T-cell (primary cell): ENCODE measurements at regions not wholly inside any gene's neighbourhood (a gene's known extent, or its start where the extent isn't known, plus 50 kb on each side); places are given as distances from the start of the nearest gene placed in this dataset.

ENCODE experiments used
- ATAC-seq, 4 experiments: fragments of 200-7000 bp in 3 of 4; fragments of 150-1000 bp in 1 of 4; cut with Tn5 transposase; replicated peaks in 1 of 4; 1 replicate in 3 of 4; 2 replicates in 1 of 4; pipeline ENCODE4 v1.10.0; 2021; ENCODE audit warnings: moderate library complexity in 3 of 4, mild to moderate bottlenecking in 2 of 4, moderate number of reproducible peaks in 1 of 4
- CTCF ChIA-PET, 2 donors: fragments of 300-600 bp; sonication (Branson Sonifier 250); formaldehyde crosslinking; loops; one replicate each; lab custom pipeline; 2022; ENCODE audit warnings: antibody characterized with exemption in 2 of 2; lab: Charles Lee
- POLR2A ChIA-PET, 2 donors: fragments of 300-600 bp; sonication (Branson Sonifier 250); formaldehyde crosslinking; loops; one replicate each; lab custom pipeline; 2022; ENCODE audit warnings: antibody characterized with exemption in 2 of 2; lab: Charles Lee
- DNase-seq, 35 experiments: peaks; one replicate each; pipeline versions ENCODE4 v3.0.0 to v3.0.0-alpha.2; 2013 to 2023
- H3K27ac ChIP-seq: one replicate; pipeline ENCODE4 v1.5.1; 2013; ENCODE audit warnings: low read length
- H3K27me3 ChIP-seq, 2 experiments: replicated peaks in 1 of 2; 1 replicate in 1 of 2; 2 replicates in 1 of 2; pipeline versions ENCODE4 v1.6.1 to v1.7.0; 2013; ENCODE audit warnings: low read length in 1 of 2, mixed read lengths in 1 of 2; ENCODE audit not compliant: control insufficient read depth in 2 of 2, insufficient read depth in 2 of 2; ENCODE audit errors: extremely low read depth in 1 of 2
- H3K36me3 ChIP-seq, 2 donors: 1 replicate in 1 of 2; 2 replicates in 1 of 2; pipeline versions ENCODE4 v1.6.1 to v1.7.0; 2013; ENCODE audit warnings: low read length in 1 of 2; ENCODE audit not compliant: control insufficient read depth in 2 of 2, insufficient read depth in 1 of 2; ENCODE audit errors: extremely low read depth in 1 of 2
- H3K4me1 ChIP-seq, 2 experiments: 1 replicate in 1 of 2; 2 replicates in 1 of 2; pipeline versions ENCODE4 v1.6.1 to v1.7.0; 2013; ENCODE audit warnings: low read length in 2 of 2, mixed read lengths in 1 of 2; ENCODE audit not compliant: insufficient read depth in 2 of 2, control insufficient read depth in 1 of 2; ENCODE audit errors: extremely low read depth in 1 of 2
- H3K4me3 ChIP-seq, 2 donors: 1 replicate in 1 of 2; 2 replicates in 1 of 2; pipeline versions ENCODE4 v1.5.1 to v1.7.0; 2013; ENCODE audit warnings: mild to moderate bottlenecking in 2 of 2, low read length in 1 of 2, moderate library complexity in 1 of 2; ENCODE audit not compliant: control insufficient read depth in 1 of 2; ENCODE audit errors: extremely low read depth in 1 of 2
- H3K9me3 ChIP-seq: 2 replicates; pipeline ENCODE4 v1.7.0; 2013
- H3K27ac Mint-ChIP-seq, 2 donors: one replicate each; pipeline ENCODE4 v1.8.0; 2020 to 2021; ENCODE audit warnings: mild to moderate bottlenecking in 2 of 2, mixed read lengths in 2 of 2
- H3K27me3 Mint-ChIP-seq, 2 donors: one replicate each; pipeline ENCODE4 v1.8.0; 2021 to 2022; ENCODE audit warnings: mixed read lengths in 2 of 2
- H3K36me3 Mint-ChIP-seq: one replicate; pipeline ENCODE4 v1.8.0; 2021; ENCODE audit warnings: mixed read lengths
- H3K4me1 Mint-ChIP-seq, 3 donors: one replicate each; pipeline ENCODE4 v1.8.0; 2020 to 2022; ENCODE audit warnings: mixed read lengths in 3 of 3, mild to moderate bottlenecking in 1 of 3
- H3K4me3 Mint-ChIP-seq, 3 donors: one replicate each; pipeline ENCODE4 v1.8.0; 2020 to 2022; ENCODE audit warnings: mild to moderate bottlenecking in 3 of 3, mixed read lengths in 3 of 3, moderate library complexity in 3 of 3
- H3K9me3 Mint-ChIP-seq, 3 donors: one replicate each; pipeline ENCODE4 v1.8.0; 2020 to 2022; ENCODE audit warnings: mixed read lengths in 3 of 3
- WGBS: methylation state at CpG from one replicate; pipeline ENCODE4 v1.1.5; 2013; ENCODE audit warnings: missing lambda C conversion rate; ENCODE audit not compliant: insufficient coverage; 5-methylcytosine and 5-hydroxymethylcytosine counted together

DNA sequence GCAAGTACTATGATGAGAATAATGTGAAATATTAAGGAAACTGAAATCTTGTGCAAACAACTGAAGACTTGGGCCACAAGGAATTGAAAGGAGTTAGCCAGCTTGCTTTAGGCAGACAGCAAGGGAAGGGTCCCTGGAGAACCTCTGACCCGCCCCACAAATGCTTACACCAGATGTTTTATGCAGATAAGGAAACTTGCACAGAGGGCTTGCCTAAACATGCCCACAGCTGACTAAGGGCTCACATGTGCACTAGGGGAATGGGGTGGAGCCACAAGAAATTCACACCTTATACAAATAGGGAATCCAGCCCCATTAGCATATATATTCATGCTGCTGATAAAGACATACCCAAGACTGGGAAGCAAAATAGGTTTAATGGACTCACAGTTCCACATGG lies 86.1 kb upstream of the CYYR1 start:
- no peak overlapping the region for H3K27ac Mint-ChIP-seq
- H3K4me1 ChIP-seq = no peaks in the 10 kb centered on the region
- H3K4me3 ChIP-seq = no peak overlapping the region
- peaks cover 0 to 3% of the 10 kb centered on the region in 2 donors for H3K27me3 Mint-ChIP-seq
- no peaks in the 10 kb centered on the region for H3K36me3 Mint-ChIP-seq
- CTCF ChIA-PET = no interaction called here
- ATAC-seq = no peak
- DNase-seq = no peak
- WGBS = no CpG with 5 or more reads among the region's 1 CpG
- no peaks in the 10 kb centered on the region for H3K27me3 ChIP-seq
- no peak overlapping the region for H3K27ac ChIP-seq
- H3K36me3 ChIP-seq = no peaks in the 10 kb centered on the region
- peaks cover 0 to 4% (median 4%) of the 10 kb centered on the region in 3 donors for H3K9me3 Mint-ChIP-seq
- H3K4me3 Mint-ChIP-seq = no peak overlapping the region
- no peaks in the 10 kb centered on the region for H3K4me1 Mint-ChIP-seq
- POLR2A ChIA-PET = no interaction called here
- H3K9me3 ChIP-seq = no peaks in the 10 kb centered on the region

- Mint-ChIP-seq H3K36me3 (no peaks in the 10 kb centered on the region), H3K4me1 (no peaks in the 10 kb centered on the region), H3K27ac (no peak overlapping the region), H3K9me3 (peaks cover 0 to 6% (median 3%) of the 10 kb centered on the region in 3 donors), H3K4me3 (no peak overlapping the region), H3K27me3 (peaks cover 0 to 7% of the 10 kb centered on the region in 2 donors)
- DNase-seq = no peak
- Histone ChIP-seq H3K4me3 (no peak overlapping the region), H3K36me3 (no peaks in the 10 kb centered on the region), H3K9me3 (no peaks in the 10 kb centered on the region), H3K4me1 (no peaks in the 10 kb centered on the region), H3K27ac (no peak overlapping the region), H3K27me3 (no peaks in the 10 kb centered on the region)
- ChIA-PET CTCF (no interaction called here), POLR2A (no interaction called here)
- no peak for ATAC-seq
- WGBS = 80% methylated on average over 1 of the region's 6 CpGs
Measured at GRCh38 chr21:26655460-26655859, 82.4 kb upstream of the CYYR1 start.

DNA sequence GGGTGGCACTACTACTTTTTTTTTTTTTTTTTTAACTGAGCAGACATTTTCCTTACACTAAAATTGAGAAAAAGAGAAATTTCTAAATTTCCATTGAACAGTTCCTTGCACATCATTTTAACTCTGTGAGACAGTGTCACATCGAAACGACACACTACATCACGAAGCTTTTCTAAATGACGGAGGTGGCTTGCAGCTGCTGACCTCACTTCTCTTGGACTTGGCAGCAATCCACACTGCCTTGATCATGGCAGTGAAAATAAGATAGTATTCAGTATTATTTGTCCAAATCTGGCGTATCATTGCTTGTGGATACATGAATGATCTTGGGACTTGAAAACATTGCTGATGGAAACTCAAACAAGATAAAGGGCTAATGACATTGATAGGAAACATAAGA lies 80.3 kb upstream of the CYYR1 start:
- Mint-ChIP-seq H3K9me3 (peaks cover 0 to 3% (median 0%) of the 10 kb centered on the region in 3 donors), H3K36me3 (no peaks in the 10 kb centered on the region), H3K4me1 (no peaks in the 10 kb centered on the region), H3K27me3 (peaks cover 0 to 4% of the 10 kb centered on the region in 2 donors), H3K27ac (no peak overlapping the region), H3K4me3 (no peak overlapping the region)
- H3K4me1 ChIP-seq = no peaks in the 10 kb centered on the region
- H3K27me3 ChIP-seq = no peaks in the 10 kb centered on the region
- no peaks in the 10 kb centered on the region for H3K36me3 ChIP-seq
- ChIA-PET POLR2A (interaction anchor here in 1 of 2 donors (0.6 kb wide), 1 partner anchor 1225 kb away, joined by 8 read pairs; no protein-coding TSS in a partner anchor), CTCF (interaction anchor here in 1 of 2 donors (0.6 kb wide), 1 partner anchor 13 kb away, joined by 4 read pairs; no protein-coding TSS in a partner anchor)
- no peak overlapping the region for H3K27ac ChIP-seq
- DNase-seq (no peak), ATAC-seq (no peak)
- 77% methylated on average over 5 of the region's 5 CpGs for WGBS
- no peaks in the 10 kb centered on the region for H3K9me3 ChIP-seq
- H3K4me3 ChIP-seq = no peak overlapping the region

- ChIA-PET CTCF (interaction anchor here in 1 of 2 donors (0.6 kb wide), 2 partner anchors 13 to 1428 kb away, joined by 3 to 4 read pairs; no protein-coding TSS in a partner anchor), POLR2A (interaction anchor here in 1 of 2 donors (0.6 kb wide), 1 partner anchor 1225 kb away, joined by 8 read pairs; no protein-coding TSS in a partner anchor)
- ATAC-seq (no peak), DNase-seq (no peak)
- Histone ChIP-seq H3K4me1 (no peaks in the 10 kb centered on the region), H3K27ac (no peak overlapping the region), H3K27me3 (no peaks in the 10 kb centered on the region), H3K36me3 (no peaks in the 10 kb centered on the region), H3K4me3 (no peak overlapping the region), H3K9me3 (no peaks in the 10 kb centered on the region)
- H3K27ac Mint-ChIP-seq = no peak overlapping the region
- no peaks in the 10 kb centered on the region for H3K36me3 Mint-ChIP-seq
- no CpG with 5 or more reads among the region's 1 CpG for WGBS
- H3K27me3 Mint-ChIP-seq = peaks cover 0 to 4% of the 10 kb centered on the region in 2 donors
- no peaks in the 10 kb centered on the region for H3K4me1 Mint-ChIP-seq
- H3K9me3 Mint-ChIP-seq = peaks cover 0 to 3% (median 0%) of the 10 kb centered on the region in 3 donors
- H3K4me3 Mint-ChIP-seq = no peak overlapping the region
Measured at GRCh38 chr21:26652854-26653253, 79.8 kb upstream of the CYYR1 start.

- no peaks in the 10 kb centered on the region for H3K9me3 ChIP-seq
- H3K27me3 ChIP-seq = no peaks in the 10 kb centered on the region
- H3K27ac Mint-ChIP-seq = no peak overlapping the region
- ATAC-seq = no peak
- WGBS = no CpG with 5 or more reads among the region's 1 CpG
- no peak for DNase-seq
- no peaks in the 10 kb centered on the region for H3K4me1 Mint-ChIP-seq
- no peak overlapping the region for H3K27ac ChIP-seq
- no peak overlapping the region for H3K4me3 ChIP-seq
- no peaks in the 10 kb centered on the region for H3K36me3 ChIP-seq
- H3K9me3 Mint-ChIP-seq = peaks cover 0 to 6% (median 2%) of the 10 kb centered on the region in 3 donors
- no peak overlapping the region for H3K4me3 Mint-ChIP-seq
- H3K36me3 Mint-ChIP-seq = no peaks in the 10 kb centered on the region
- H3K4me1 ChIP-seq = no peaks in the 10 kb centered on the region
- peaks cover 0 to 13% of the 10 kb centered on the region in 2 donors for H3K27me3 Mint-ChIP-seq
- ChIA-PET CTCF (no interaction called here), POLR2A (no interaction called here)
Measured at GRCh38 chr21:26641062-26641461, 68.0 kb upstream of the CYYR1 start.

DNA sequence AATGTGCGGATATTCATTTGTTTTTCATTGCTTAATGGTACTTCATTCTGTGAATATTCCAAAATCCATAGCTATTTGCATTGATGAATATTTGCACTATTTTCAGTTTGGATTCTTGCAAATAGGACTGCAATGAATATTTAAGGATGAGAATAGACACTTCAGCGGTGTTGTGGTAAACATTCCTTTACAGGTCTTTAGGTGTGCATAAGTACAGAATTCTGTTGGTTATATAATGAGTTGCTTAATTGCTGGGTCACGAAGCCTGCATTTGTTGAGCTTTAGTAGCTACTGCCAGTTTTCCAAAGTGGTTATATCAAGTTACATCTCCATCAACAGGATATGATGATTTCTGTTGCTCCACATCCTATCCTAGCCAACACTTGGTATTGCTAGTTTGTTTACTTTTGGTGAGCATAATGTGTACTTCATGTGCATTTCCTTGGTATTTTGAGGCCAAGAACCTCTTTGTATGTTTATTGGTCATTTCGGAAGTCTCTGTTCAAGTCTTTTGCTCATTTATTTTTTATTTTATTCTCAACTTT lies 64.2 kb upstream of the CYYR1 start:
- no peaks in the 10 kb centered on the region for H3K4me1 ChIP-seq
- POLR2A ChIA-PET = no interaction called here
- WGBS = 83% methylated on average over 1 of the region's 4 CpGs

More for the DNA sequence above, 64.2 kb upstream of the CYYR1 start:
- H3K4me1 Mint-ChIP-seq = no peaks in the 10 kb centered on the region
- no peak overlapping the region for H3K27ac Mint-ChIP-seq
- no peak overlapping the region for H3K4me3 Mint-ChIP-seq
- Histone ChIP-seq H3K9me3 (no peaks in the 10 kb centered on the region), H3K4me3 (no peak overlapping the region), H3K27ac (no peak overlapping the region), H3K27me3 (peaks cover 0 to 3% of the 10 kb centered on the region in 2 experiments), H3K36me3 (no peaks in the 10 kb centered on the region)
- no peaks in the 10 kb centered on the region for H3K36me3 Mint-ChIP-seq
- CTCF ChIA-PET = no interaction called here
- ATAC-seq (no peak), DNase-seq (no peak)
- H3K27me3 Mint-ChIP-seq = no peaks in the 10 kb centered on the region
- H3K9me3 Mint-ChIP-seq = peaks cover 3 to 6% (median 4%) of the 10 kb centered on the region in 3 donors
